Left renal pelvis (tissue), 4 donors: ENCODE measurements at regions not wholly inside any gene's neighbourhood (a gene's known extent, or its start where the extent isn't known, plus 50 kb on each side); places are given as distances from the start of the nearest gene placed in this dataset.
"Not testable (repeated sequence)": the region's sequence is repeated elsewhere in the genome, so short reads cannot be mapped to it uniquely, and the experiment has no call there.

Experiments
- DNase-seq, 4 donors: peaks; one replicate each; pipeline ENCODE4 v3.0.0-alpha.2; 2013; ENCODE audit warnings: low read depth in 4 of 4, low spot score in 3 of 4

DNA sequence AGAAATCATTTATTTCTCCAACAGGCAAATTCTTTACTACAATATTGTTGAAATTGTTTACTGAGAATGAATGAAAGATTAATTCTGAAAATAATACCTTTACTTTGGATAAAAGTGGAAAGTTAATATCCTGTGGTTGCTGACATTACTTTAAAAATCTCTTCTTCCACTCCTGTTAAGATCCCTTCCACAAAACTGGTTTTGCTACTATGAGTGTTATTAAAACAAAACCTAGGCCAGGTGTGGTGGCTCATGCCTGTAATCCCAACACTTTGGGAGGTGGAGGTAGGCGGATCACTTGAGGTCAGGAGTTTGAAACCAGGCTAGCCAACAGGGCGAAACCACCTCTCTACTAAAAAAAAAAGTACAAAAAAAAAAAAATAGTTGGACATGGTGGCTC, 123.9 kb upstream of the CCDC150 start:
- no peak for DNase-seq

DNA sequence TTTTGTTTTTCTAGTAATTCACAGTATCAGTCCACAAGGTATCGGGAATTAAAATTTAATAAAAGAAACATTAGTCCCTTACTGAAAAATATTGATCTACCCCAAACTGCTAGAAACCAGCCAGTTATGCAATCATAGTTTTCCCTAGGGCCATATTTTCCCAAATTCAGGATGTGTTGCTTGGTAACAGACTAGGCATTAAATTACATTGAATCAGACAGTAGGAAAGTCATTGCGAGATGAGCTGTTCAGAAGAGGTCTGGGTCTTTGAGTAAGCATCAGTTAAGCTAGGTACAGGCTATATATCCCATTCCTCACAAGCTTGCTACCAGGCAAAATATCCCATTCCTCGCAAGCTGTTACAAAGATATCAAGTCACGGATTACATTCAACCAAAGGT, 123.0 kb upstream of the CCDC150 start:
- DNase-seq = no peak

DNA sequence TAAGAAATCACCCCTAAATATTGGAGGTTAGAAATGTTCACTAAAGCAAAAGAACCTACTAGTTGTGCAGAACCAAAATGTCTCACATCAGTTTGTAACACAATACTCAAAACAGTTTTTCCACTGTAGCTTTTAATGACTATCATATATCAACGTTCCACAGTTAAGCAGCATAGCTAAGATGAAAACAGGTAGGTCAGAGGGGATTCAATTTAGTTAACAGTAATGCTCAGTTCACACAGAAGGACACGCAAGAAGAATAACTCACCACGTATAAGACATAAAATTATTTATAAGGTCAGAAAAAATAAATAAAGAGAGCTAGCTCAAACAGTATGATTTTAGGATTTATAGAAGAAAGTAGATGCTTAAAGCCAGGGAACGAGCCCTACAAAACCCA, 118.9 kb upstream of the CCDC150 start:
- peak in 2 of 4 donors; percentile 3 to 40 for DNase-seq

GRCh38 chr2:196526981-196527725, 112.4 kb upstream of the CCDC150 start:
- not testable (repeated sequence) for DNase-seq

- no peak for DNase-seq
These were observed 110.9 kb upstream of the CCDC150 start for GRCh38 chr2:196528486-196529223.

DNA sequence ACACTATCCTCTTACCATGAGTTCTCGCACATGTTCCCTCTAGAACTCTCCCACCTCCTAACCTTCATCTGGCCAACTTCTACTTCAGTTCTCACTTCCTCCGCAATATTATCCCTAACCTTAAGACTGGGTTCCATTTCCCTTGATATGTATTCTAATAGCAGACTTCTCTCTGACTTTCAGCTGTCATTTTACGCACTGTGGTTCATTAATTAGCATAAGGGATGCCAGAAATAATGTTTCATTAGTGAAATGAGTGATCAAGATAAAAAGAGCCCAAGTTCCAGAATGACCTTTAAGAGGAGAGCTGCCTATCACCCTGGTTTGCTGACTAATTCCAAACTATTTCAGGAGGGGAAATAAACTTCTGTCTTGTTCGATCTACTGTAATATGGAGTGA, 108.6 kb upstream of the CCDC150 start:
- no peak for DNase-seq

DNA sequence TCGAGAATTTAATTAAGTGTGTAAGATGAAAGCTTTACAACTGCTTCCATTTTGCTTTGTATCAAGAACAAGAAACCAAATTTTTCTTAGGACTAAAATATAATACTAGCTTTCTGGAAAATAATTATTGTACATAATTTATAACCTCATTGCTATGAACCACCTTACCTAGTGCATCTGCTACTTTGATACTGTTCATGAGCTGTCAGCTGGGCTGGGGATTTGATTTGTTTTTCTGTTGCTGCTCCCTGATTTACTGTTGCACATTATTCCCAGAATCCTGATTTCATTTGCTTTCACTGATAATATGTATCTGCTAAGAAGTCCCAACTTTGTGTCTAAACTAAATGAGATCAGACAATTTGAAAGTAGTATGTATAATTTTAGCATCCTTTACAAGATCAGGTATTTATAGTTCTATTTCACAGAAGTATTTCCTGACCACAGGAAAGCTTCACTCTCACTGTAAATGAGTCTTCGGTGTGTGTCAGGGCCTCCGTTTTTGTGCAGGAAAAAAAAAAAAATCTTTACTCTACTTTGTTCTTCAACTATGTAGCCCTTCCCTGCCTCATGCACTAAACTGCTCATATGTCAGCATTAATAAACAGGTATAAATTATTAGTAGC, 105.6 kb upstream of the CCDC150 start:
- DNase-seq = no peak

DNA sequence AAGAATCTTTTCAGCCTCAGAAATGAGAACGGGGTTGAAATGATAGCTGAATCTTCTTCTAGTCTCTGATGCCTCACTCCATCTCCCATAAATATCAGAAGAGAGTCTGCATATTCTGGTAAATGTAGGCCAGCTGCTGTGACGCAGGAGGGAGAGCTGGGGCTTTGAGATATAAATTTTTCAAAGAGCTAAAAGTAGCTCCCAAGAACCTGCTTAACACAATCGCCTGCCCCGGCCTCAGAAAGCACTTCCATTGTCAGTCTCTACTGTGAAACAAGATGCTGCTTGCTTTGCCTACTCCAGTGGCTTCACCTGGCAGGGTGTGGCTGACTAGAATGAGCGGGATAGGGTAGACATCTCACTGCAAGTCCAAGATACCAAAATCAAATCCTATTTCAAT, 105.0 kb upstream of the CCDC150 start:
- DNase-seq = no peak

DNA sequence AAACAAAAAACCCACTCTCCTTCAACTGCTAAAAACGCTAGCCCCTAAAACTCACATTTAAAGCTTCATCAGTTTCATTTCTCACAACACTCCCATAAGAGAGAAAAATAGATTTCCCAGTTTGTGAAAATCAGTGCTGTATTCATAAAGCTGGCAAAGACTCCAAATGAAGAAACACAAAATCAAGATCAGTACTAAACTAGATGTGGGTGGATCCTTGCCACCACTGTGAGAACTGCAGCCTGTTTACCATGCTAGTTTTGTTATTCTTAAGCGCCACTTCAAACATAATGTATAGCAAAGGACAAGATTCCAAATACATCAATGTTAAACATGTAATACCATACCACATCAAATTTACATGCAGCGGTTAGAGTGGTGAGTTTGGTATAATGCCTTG, 104.5 kb upstream of the CCDC150 start:
- no peak for DNase-seq

GRCh38 chr2:196535742-196536141, 103.8 kb upstream of the CCDC150 start:
- no peak for DNase-seq

DNA sequence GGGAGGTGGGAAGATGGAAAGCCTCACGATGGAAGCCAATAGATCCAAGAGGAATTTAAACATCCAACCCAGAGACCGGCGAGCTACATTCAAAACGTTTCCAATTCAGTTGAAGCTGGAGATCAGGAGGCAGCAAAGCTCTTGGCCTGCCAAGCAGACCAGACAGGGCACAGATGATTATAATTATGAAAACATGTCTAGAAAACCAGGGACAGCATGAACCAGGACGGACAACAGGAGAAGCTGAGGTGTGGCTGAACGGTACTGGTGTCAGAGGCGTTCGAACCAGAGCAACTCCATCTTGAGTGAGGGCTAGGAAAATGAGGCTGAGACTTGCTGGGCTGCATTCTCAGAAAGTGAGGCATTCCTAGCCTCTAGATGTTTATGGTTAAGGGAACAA, 102.2 kb upstream of the CCDC150 start:
- no peak for DNase-seq

- DNase-seq = no peak
These were observed 101.3 kb upstream of the CCDC150 start for GRCh38 chr2:196538189-196538588.

DNA sequence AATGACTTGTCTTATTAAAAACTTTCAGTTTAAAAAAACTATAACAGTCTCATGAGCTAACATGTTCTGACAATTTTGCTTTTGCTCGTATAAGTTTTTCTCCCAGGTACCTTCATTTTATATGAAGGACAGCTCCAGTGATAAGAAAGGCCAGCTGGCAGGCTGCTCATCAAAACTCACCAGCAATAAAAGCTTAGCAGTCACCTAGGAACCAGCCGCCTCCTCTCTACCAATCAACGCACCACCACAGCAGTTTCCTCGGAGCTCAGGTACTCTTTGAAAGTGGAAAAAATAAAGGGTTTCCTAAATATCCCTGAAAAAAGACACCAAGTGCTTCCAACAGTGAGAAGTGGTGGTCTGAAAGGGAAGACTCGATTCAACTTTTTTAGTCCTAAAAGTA, 100.9 kb upstream of the CCDC150 start:
- no peak for DNase-seq

DNA sequence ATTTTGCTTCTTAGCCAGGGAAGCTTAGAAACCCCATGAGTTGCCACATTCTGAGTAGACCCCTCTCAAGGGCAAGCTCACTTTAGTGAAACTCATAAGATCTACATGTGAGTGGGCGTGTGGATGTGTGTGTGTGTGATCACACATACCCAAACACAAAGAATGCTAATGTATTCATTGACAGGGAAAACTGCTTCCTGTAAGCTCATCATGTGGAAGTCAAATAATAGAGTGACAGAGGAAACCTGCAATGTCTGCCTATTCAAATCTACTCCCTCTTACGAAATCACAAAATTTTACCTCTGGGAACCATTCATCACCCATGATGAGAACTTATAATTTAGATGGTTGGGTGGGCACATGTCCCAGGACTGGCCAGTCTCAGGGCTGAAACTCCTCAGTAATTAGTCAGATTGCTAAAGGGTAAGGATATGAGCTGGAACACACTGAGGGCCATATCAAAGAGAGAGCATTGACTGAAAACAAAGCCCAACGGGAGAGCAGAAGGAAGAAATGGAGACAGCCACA, 94.5 kb upstream of the CCDC150 start:
- DNase-seq = no peak

- no peak for DNase-seq
These were observed 93.2 kb upstream of the CCDC150 start for GRCh38 chr2:196546151-196546919.

GRCh38 chr2:196549052-196549451, 90.5 kb upstream of the CCDC150 start:
- no peak for DNase-seq

GRCh38 chr2:196551014-196551413, 88.5 kb upstream of the CCDC150 start:
- DNase-seq = no peak

DNA sequence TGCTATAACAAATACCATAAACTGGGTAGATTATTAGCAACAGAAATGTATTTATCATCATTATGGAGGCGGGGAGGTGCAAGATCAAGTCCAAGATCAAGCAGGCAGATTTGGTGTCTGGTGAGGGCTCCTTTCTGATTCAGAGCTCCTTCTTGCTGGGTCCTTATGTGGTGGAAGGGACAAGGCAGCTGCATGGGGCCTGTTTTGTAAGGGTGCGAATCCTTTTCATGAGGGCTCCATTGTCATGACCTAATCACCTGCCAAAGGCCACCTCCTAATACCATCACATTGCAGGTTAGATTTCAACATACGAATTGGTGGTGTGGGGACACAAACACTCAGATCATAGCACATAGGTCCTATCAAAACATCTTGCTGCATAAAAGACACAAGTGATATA, 84.4 kb upstream of the CCDC150 start:
- no peak for DNase-seq

DNA sequence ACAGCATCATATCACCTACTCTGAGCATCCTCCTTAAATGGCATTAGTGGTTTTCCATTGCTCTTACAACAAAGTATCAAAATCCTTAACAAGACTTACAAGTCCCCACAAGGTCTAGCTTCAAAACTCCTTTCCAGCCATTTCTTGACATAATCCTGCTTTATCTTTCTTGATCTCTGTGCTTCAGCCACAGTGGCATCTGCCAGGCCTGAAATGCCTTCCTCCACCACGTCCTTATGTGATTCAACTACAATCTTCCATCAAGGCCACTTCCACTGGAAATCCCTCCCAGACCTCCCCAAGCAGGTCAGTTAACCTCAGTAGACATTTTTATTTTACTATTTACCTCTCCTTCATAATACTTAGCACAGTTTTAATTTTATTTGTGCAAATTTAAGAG, 83.8 kb upstream of the CCDC150 start:
- DNase-seq = no peak

DNA sequence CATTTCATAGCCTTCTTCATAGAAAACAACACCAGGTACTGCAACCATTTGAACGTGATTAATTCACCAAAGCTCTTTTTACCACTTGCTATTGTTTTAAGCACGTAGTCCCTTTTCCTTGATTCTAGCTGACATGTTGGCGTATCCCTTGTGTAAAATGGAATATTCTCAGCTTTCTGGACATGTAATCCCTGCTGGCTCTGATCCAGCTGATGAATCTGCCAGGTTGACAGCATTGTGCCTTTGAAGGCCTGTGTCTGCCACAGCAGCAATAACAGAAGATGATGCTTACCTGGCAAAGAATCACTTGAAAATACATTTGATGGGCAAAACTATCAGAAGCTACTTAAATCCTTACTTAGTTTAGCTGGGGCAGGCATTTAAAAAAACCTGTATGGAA, 81.0 kb upstream of the CCDC150 start:
- no peak for DNase-seq

GRCh38 chr2:196563876-196564275, 75.6 kb upstream of the CCDC150 start:
- no peak for DNase-seq
